ENCODE measurements at regions not wholly inside any gene's neighbourhood (a gene's known extent, or its start where the extent isn't known, plus 50 kb on each side); places are given as distances from the start of the nearest gene placed in this dataset.
A peak's percentile ranks its signal among the peaks of the same experiment; 100 is the strongest.

GRCh38 chr18:61606068-61606660 is 272.9 kb downstream of the CDH20 start:
- Histone ChIP-seq H3K27ac (ENCODE audit: insufficient read depth, low read depth, low read length) (peak overlapping the region; percentile 97), H3K4me2 (ENCODE audit: insufficient read depth, low read length) (peak overlapping the region; percentile 35), H3K4me1 (ENCODE audit: control insufficient read depth, extremely low read depth, insufficient read depth, low read length) (peaks cover 74% of the 10 kb centered on the region), H3K79me2 (ENCODE audit: control insufficient read depth, insufficient read depth, low read length) (peaks cover 2% of the 10 kb centered on the region), H3K4me3 (replicated peaks in 1 of 3; ENCODE audit: insufficient read depth in 1 of 3, low read depth in 1 of 3, low read length in 3 of 3) (peak overlapping the region in 1 of 3 experiments; percentile 6), H4K20me1 (replicated peaks; ENCODE audit: control insufficient read depth, extremely low read depth, insufficient read depth, low read length) (no peaks in the 10 kb centered on the region), H3K36me3 (ENCODE audit: control insufficient read depth in 2 of 2, extremely low read depth in 1 of 2, insufficient read depth in 2 of 2, low read length in 2 of 2) (no peaks in the 10 kb centered on the region), H2AFZ (ENCODE audit: low read depth, low read length) (no peak overlapping the region), H3K9ac (replicated peaks; ENCODE audit: extremely low read depth, insufficient read depth, low read length) (peak overlapping the region; percentile 89), H3K9me1 (replicated peaks; ENCODE audit: control insufficient read depth, extremely low read depth, insufficient read depth, low read length) (no peaks in the 10 kb centered on the region), H3K9me3 (replicated peaks; ENCODE audit: control insufficient read depth, insufficient read depth, low read length) (no peaks in the 10 kb centered on the region), H3K27me3 (ENCODE audit: control insufficient read depth in 2 of 2, insufficient read depth in 2 of 2, low read length in 2 of 2) (no peaks in the 10 kb centered on the region)
- TSS peak; percentile 69 for BruUV-seq (replicated peaks)
- no peak for DNase-seq (ENCODE audit: low read depth, low spot score)
- FAIRE-seq, result no peak
- dilution Hi-C loops (cut with MboI; ENCODE audit: extremely low pct_ligation_motif_present, low sequenced_read_pairs), result no loop called here
- POLR2A ChIA-PET, result interaction anchor here (1.0 kb wide), 1 partner anchor 10 kb away, joined by 3 read pairs; no protein-coding TSS in a partner anchor
- TF ChIP-seq, protein P1, sequence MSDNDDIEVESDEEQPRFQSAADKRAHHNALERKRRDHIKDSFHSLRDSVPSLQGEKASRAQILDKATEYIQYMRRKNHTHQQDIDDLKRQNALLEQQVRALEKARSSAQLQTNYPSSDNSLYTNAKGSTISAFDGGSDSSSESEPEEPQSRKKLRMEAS (IDR thresholded peaks at IDR 0.05; ENCODE audit: insufficient read depth, insufficient read length), result no peak
- TF ChIP-seq JUN (IDR thresholded peaks at IDR 0.05; ENCODE audit: borderline replicate concordance, insufficient read depth, insufficient read length, low read depth), result no peak
- TF ChIP-seq CTCF (IDR thresholded peaks at IDR 0.05; ENCODE audit: extremely low read depth in 1 of 2, insufficient read depth in 1 of 2, low read depth in 1 of 2, low read length in 2 of 2), result no peak
- TF ChIP-seq MYC (IDR thresholded peaks at IDR 0.05; ENCODE audit: low read depth, low read length), result no peak
- TF ChIP-seq GATA2 (IDR thresholded peaks at IDR 0.05; ENCODE audit: insufficient read depth, insufficient read length, low read depth, low read length), result no peak
- no peak for TF ChIP-seq FOS (IDR thresholded peaks at IDR 0.05; ENCODE audit: borderline replicate concordance, insufficient read depth, low read length)
- TF ChIP-seq POLR2A (IDR thresholded peaks at IDR 0.05; ENCODE audit: low read depth, low read length), result no peak
- TF ChIP-seq POLR2AphosphoS5 (IDR thresholded peaks at IDR 0.05; ENCODE audit: insufficient read depth, low read depth, low read length), result no peak
- no peak for TF ChIP-seq EZH2 (IDR thresholded peaks at IDR 0.05; ENCODE audit: borderline replicate concordance, low read depth, low read length, severe bottlenecking)
- CTCF ChIA-PET, result interaction anchor here (0.9 to 5.4 kb wide), 9 partner anchors 17 to 844 kb away, joined by 3 to 43 read pairs (median 5); no protein-coding TSS in a partner anchor
- intact Hi-C loops (cut with micrococcal nuclease), result loop anchor here (1.0 to 10.0 kb wide), 8 partner anchors 22 to 1704 kb away; no protein-coding TSS in a partner anchor

Data from endothelial cell of umbilical vein (primary cell).